EH (cell line): ENCODE measurements at regions not wholly inside any gene's neighbourhood (a gene's known extent, or its start where the extent isn't known, plus 50 kb on each side); places are given as distances from the start of the nearest gene placed in this dataset.

ENCODE experiments used
- DNase-seq: peaks from one replicate; pipeline ENCODE4 v3.0.0-alpha.2; 2015; ENCODE audit warnings: low read depth

DNA sequence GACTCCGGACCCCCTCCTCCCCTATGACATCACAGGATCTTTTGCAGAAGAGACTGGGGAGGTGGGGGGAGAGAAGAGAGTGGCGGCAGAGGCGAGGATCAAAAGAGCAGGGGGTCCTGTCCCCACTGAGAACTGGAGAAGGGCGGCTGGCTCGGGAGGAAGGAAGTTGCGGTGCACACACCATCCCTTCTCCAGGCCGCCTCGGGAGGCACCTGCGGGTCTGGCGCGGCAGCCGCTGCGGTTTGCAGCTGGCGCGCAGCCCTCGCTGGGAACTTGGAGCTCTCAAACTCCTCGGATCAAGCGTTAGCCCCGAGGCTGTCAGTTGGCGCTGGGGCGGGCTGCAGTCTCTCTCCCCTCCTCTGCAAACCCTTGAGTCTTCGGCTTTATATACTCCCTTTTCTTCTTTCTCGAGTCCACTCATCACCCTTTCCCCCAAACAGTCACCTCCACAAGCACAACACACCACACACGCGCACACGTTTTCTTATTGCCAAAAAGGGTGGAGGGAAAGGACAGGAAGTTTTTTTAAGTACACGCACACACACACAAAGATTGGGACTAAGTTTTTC, 180.7 kb downstream of the TBXT start:
- no peak for DNase-seq

DNA sequence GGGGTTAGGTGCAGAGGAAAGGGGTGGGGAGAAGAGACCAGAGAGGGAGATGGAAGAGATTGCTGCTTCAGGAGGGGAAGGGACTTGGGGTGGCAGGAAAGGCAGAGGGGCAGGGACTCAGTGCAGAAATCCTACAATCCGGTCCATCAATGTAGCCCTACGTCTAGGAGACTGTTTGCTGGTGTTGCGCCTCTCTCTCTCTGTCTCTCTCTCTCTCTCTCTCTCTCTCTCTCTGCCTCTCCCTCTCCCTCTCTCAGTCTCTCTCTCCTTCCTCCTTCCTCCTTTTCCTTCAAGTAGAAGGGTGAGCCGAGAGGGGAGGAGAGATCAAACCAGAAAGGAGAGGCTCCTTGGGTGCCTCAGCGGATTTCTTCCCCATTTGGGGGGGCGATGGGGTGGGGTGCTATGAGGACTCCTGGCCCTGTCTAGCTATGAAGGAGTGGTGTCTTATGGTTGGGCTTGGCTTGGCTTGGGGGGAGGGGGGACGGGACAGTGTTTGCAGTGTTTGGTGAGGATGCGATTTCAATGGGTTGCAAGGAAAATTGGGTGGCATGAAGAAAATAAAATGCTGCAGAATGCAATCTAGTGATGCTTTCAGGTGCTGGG, 181.2 kb downstream of the TBXT start:
- DNase-seq, result no peak

DNA sequence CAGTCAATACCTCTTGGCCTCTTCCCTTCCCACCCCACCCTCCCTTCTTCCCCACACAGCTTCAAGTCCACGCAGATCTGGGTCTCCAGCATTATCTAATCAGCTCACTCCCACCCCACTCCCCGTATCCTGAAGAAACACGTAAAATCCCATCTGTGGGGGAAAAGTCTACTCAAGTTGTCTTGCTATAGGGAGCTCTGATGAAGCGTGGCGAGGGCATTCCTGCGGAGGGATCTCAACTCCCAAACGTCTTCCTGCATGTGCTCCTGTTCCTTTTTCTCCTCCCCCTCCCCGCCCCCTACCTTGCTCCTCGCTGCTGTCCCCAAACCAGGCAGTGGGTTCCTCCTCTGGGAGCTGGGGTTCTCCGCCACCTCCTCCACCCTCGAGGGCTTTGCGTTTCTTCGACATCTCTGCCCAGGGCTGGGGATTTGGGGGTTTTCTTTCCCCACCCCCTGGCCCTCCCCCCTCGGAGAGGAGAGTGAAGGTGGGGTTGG, 181.8 kb downstream of the TBXT start:
- DNase-seq, result no peak

DNA sequence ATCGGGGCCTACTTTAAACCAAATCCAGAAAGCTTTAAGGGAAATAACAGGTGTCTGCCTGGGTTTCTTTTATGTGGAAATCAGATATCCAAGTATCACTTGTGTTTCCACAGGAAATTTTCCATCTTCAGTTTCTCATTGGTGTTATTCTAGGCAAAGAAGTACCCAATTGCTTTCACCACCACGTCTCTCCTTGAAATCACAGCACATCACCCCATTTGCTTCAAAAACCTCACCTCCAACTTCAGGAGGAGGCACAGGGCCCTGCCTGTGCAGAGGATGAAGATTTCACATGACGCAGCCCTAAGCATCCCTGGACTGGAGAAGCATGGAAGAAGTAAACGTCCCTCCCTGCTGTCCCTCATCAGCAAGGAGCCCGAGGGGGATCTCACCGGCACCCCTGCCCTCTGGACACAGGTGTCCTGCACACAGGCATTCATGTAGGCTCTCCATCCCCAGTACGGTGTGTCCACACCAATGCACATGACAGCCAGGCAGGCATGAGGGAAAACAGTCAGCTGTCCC, 182.3 kb downstream of the TBXT start:
- DNase-seq, result no peak

DNA sequence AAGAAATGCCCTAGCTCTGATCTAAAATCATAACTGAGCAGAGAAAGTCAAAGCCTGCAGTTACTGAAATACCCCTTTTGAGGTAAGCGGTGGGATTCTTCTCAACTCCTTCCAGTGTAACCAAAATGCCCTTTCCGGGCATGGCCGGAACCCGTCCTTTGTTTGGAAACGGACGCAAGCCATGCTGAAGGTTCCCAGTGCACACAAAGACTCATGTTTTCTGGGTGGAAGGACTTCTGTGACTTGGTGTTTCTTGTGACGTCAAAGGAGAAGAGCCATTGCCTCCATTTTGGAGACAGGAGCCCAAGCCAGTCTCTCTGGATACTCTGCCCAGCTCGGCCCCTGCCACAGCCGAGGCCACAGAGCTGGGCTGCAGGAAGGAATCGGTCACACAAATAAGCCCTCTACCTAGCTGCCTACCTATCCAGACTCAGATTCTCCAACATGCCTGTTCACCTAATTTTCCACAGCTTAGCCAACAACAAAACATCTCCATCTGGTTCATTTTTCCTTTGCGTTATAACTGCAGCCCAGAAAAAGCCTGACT, 182.8 kb downstream of the TBXT start:
- DNase-seq, result no peak

DNA sequence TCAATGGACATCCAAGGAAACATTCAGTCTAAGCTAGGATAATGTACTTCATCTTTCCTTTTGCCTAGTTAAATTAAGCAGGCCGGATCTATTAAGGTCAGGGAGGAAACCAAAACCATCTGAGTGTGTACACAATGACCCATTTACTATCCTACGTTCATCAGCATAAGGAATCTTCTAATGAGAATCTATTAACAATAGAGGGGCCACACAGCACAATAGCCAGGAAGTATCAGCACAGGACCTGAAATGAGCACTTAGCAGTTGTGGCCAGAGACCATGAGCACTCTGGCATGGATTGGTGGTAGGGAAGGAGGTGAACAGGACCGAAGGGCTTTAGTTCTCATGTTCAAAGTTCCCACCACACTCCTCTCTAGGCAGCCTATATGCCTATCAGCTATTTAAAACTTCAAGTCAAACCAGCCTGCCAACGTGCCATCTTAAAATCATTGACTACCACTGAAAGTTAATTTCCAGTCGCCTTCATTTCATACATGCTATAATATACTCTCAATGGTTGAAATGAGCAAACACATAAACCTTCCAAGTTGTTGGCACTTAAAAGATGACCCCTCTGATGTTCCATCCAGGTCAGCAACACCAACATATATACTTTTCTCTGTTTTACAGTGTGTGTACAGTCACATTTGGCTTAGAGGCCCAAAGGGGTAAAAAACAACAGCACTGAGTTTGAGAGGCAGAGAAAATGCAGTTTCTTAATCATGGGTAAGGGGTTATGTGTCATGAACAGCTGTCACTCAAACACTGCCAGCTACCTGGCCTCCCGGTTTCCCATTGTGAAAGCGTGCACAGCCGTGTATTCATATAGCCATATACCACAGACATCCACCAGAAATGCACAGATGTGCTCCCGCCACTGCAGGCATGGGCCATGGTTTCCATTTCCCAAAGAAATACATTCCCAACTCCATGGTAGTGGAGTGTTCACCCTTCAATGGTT, 184.3 kb downstream of the TBXT start:
- DNase-seq, result no peak

DNA sequence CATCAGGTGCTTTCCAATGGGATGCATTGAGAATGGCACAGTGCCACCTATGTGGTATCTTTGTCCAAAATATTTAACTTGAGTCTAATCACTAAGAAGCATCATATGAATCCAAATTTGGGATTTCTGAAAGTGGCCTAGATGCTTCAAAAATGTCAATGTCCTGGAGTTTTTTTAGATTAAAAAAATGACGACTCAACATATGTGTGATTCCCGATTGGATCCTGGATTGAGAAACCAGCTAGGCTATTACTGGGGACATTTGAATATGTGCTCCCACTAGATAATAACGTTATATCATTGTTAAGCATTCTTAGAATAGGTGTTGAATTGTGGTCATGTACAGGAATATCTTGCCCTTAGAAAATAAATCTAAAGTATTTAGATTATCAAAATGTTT, 189.2 kb downstream of the TBXT start:
- DNase-seq, result no peak

DNA sequence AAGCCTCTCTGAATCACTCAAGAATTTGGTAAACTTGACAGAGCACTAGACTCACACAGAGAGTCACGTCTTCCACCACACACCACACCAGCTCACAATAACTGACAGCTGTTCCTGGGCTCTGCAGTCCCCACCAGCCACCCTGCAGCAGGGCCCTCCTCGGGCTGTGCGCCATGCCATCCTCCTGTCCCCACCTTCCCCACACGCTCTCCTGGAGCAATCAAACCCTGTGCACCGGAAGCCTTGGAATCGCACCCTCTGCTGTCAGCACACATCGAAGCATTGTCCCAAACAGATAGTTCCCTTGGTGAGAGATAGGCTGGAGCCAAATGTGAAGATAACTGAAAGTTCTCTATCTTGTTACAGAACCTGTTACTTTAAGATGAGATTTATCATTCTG, 191.0 kb downstream of the TBXT start:
- no peak for DNase-seq

DNA sequence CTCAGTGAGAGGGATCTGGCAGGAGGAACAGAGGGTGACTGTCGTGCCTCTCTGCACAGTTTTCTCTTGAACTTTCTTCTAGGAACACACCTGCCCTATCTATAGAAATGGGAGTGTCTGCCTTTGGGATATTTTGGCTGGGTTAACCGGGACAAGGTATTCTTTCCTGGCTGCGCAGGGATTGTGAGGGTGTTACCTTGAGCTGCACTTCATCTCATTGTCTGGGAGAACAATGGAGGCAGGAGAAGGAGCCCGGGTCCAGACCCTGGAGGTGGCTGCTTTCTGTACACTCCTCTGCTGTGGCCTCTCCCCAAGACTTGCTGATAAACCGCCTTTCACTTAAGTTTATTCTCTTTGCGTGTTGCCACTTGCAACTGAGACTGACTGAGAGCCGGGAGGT, 192.8 kb downstream of the TBXT start:
- DNase-seq, result no peak

DNA sequence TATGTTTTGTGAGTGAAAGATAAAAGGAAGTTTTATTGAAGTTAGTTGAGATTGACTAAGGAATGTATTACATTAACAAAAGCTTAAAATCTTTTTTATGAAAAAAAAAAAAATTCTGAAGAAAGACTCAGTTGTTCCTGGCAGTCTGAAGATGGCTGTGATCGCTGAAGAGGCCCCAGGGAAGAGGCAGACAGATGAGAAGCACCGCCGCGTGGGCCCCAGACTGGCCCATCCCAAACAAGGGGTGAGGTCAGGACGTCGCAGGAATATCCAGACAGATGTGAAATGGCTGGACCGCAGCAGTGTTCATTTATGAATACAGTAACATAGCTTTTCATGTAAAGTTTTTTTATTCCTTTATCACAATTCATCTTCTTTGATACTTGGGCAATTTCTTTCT, 194.2 kb downstream of the TBXT start:
- no peak for DNase-seq

DNA sequence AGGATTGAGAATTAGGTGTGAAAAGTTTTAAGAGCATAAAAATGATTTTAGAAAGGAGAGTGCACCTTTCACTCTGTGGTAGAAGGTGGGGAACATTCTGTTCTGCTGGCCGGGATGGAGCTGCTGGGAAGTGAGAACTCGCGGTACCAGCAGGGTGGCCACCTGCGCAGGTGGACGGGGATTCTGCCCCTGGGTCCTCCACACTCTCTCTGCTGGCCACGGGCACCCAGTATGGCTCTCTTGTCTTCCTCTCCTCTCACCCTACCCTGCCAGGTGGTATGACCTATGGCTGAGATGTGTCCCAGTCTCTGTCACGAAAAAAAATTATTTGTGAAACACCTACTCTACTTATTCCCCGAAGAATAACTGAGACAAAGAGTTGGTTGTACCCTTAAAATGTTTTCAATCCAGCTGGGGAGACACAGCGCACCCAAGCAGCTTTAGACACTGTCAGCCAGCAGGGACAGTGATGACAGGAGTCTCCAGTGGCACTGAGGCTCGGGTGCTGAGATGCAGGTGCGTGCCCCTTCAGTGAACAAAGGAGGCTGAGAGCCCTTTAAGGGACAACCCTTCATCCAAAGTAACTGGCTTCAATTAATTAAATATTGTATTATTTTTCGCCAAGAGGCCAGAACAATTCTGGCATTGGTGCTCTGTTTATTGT, 195.4 kb downstream of the TBXT start:
- no peak for DNase-seq

DNA sequence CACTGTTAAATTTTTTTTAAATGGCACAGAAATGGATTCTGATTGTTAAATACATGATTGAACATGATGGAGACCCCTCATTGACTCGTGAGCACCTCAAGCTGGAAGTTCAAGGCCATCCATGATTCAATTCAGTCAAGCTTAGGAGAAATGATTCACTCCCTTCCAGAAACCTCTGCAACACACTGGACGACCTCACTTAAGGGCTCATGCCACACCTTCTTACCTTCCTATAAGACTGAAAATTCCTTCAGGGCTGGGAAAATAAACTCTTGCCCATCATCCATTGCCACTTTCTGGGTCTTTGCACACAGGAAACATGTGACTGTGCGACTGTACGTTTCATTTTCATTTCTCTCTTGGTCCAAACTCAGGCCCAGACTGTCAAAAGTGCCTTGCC, 196.4 kb downstream of the TBXT start:
- DNase-seq, result no peak

DNA sequence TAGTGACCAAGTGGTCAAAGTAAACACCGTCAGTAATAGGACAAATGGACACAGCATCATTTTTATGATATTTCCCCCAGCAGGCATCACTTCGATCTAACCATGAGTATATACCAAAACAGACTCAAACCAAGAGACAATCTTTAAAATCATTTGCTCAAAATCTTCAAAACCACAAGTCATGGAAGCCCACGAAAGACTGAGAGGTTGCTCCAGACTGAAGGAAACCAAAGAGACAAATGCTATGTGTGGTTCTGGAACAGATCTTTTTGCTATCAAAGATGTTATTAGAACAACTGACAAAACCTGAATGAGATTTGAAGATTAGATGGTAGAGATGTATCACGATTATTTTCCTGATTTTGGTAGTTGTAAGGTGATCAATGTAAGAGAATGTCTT, 197.7 kb downstream of the TBXT start:
- DNase-seq, result no peak

DNA sequence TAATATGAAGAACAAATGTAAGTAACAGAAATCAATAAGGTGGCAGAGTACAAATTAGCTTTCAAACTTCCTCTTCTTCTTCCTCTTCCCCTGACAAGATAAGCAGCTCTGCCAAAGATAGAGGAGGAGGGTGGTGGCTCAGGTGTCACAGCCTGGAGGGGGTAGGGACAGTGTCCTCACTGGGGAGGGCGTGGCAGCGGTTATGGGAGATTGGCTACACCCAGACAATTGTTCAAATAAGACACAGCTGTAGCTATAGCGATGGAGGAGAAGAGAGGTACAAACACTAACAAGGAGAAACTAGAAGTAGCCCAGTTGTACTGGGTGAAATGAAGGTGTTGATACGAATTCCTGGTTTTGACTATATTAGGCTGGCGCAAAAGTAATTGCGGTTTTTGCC, 198.5 kb downstream of the TBXT start:
- no peak for DNase-seq

DNA sequence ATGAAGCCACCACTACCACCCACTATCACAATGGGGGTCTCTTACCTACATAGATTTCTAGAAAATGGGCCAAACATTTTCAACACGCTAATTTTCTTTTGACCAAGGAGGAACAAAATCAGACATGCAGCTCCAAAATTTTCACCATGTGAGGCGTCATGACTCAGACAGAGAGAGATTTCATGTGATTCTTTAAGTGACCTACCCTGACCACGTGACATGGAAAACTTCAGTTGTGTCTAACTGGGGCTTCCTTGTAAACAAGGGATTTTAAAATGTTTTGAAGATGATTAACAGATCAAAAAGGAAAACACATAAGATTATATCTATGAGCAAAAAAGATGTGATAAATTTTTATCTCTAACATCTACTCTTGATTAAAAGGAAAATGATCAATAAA, 199.2 kb downstream of the TBXT start:
- DNase-seq, result no peak

DNA sequence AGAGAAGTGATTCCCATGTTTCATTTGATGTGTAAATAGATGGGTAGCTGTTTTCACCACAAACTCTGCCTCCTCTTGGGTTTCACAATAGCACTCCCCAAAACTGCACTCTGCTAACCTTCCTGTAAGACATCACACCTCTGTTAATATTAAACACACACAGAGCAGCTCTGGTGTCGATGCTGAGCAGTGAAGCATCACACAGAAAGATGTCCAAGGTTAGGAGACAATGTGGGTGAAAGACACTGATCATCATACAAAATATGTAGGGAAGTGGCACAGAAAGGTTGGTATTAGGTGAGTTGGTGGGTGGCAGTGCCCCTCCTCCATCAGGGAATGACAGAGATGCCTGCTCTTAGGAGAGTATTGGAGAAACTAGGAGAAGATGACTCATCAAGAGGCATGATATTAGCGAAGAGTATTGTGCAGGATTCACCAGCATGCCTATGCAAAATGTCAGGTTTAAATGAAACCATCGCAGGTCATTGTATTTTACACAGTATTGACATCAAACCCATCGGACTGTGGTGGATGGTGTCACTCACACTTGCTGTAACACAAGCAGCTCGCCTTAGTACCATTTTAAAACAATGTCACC, 199.7 kb downstream of the TBXT start:
- no peak for DNase-seq

DNA sequence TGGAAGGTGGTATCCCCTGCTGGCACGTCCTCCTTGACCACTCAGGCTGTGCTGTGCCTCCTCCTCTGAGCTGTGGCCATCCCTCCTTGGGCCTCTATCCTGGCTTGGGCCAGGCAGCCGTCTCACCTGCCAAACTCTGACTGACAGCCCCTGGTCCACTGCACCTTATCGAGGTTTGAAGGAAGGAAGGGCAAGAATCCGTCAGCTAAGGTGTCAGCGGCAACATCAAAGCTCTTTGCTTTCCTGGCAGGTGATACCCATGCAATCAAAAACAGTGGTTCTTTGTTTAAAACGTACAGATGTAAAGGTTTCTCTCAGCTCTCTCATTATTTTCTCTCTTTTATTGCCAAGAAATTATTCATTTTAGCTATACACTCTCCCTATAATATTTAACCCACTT, 203.9 kb downstream of the TBXT start:
- no peak for DNase-seq

DNA sequence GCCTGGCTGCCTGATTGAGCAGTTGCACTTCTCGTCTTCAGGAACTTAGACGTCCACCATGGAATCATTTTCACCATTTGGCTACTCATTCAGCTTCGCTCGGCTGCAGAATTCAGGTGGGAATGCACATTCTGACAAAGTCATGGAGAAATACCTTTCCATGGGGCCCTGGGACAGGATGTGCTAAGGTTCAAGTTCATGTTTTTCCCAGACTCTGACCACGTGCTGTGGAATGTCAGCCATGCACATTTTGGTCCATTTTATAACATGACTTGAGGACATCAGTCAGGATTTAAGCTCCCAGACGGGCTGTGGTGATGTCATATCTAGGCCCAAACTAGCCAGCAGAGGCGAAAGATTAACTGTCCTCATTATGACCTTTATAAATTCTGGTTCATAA, 205.3 kb downstream of the TBXT start:
- peak; percentile 3 for DNase-seq

DNA sequence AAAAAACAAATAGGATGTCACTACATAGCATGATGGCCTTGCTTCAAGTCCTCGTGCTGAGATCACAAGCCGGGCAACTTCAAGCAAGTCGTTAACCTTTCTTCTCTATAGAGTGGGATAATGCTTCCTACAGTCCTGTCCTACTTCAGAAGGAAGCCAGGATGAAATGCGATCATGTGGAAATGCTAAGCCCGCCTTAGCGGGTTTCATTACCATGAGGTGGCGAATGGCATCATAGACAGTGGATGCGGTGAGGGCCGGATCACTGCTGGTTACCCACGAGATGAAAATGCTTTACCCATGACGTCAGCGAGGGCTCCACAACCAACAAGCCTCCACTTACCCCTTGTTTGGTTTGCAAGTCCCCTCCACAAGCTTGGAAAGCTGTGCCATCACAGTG, 206.4 kb downstream of the TBXT start:
- no peak for DNase-seq

DNA sequence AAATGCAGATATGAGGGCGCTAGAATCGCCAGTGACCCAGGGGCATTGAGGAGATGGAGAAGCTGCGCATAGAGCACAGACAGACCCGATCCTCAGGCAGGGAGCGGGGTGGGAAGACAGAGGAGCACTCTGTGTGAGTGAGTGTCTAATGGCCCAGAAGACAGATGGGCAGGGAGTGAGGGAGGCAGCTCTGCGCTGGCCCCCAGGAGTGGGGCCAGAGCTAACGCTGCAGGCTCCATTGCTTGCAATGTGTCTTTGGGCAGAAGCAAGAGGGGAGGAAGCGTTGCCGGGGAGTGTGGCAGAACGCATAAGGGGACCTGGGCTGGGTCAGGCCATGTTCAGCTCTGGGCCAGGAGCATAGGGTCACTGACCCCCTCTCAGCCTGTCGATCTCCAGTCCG, 207.0 kb downstream of the TBXT start:
- no peak for DNase-seq

DNA sequence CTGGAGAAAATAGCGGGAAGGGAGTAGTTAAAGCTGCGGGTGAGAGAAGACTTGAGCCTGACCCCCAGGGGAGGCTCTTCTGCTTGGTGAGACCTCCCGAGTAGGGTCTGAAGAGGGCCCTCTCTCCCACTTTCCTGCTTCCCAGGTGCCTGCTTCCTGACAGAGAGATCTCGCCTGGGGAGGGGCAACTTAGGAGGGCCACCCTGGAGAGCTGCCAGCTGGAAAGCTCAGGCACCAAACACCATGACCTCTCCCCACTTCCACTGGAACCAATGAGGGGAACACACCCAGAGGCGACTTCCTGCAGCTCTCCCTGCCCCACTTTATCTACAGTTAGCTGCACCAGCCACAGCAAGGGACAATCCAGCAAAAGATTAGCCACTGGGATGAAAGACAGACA, 208.0 kb downstream of the TBXT start:
- DNase-seq, result no peak

DNA sequence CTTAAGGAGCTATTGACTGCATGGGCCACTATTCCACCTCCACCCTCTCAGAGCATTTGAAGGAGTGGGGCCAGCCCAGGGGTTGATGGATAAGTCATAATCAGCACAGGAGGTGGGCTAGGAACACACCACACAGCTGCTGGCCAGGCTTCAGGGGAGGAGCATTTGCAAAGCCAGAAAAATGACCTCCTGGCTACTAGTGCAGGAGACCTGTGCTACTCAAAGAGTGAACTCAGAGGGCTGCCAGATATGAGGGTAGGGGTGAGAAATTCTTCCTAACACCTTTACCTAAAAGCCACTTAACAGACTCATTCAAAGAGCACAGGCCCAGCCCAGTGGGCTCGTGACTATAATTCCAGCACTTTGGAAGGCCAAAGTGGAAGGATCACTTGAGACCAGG, 210.8 kb downstream of the TBXT start:
- DNase-seq, result no peak
